22Rv1 (cell line): ENCODE measurements at regions not wholly inside any gene's neighbourhood (a gene's known extent, or its start where the extent isn't known, plus 50 kb on each side); places are given as distances from the start of the nearest gene placed in this dataset.

Experiments
- ZFX ChIP-seq: fragments of 450-650 bp; IDR thresholded peaks from 2 replicates; pipeline ENCODE4 v1.6.1; 2017; ENCODE audit warnings: antibody characterized with exemption, borderline replicate concordance
- TF ChIP-seq, protein P1 (sequence below): fragments of 450-650 bp; IDR thresholded peaks from 2 replicates; pipeline ENCODE4 v1.5.1; 2017; ENCODE audit warnings: mild to moderate bottlenecking

DNA sequence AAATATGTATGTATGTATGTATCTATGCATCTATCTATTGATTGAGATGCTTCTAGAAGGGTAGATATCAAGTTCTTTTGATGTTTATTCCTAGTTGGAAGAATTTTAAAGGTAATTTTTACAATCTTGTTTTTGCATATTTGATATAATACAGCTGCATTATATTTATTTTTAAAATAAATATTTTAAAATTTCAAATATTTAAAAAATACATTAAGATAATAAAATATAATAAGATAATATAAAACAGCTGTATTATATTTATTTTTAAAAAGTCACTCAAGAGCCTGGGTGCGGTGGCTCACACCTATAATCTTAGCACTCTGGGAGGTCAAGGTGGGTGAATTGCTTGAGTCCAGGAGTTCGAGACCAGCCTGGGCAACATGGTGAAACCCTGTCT lies 92.5 kb downstream of the LIPG start:
- TF ChIP-seq, protein P1, sequence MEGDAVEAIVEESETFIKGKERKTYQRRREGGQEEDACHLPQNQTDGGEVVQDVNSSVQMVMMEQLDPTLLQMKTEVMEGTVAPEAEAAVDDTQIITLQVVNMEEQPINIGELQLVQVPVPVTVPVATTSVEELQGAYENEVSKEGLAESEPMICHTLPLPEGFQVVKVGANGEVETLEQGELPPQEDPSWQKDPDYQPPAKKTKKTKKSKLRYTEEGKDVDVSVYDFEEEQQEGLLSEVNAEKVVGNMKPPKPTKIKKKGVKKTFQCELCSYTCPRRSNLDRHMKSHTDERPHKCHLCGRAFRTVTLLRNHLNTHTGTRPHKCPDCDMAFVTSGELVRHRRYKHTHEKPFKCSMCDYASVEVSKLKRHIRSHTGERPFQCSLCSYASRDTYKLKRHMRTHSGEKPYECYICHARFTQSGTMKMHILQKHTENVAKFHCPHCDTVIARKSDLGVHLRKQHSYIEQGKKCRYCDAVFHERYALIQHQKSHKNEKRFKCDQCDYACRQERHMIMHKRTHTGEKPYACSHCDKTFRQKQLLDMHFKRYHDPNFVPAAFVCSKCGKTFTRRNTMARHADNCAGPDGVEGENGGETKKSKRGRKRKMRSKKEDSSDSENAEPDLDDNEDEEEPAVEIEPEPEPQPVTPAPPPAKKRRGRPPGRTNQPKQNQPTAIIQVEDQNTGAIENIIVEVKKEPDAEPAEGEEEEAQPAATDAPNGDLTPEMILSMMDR = no peak
- TF ChIP-seq ZFX = no peak
